ENCODE measurements at regions not wholly inside any gene's neighbourhood (a gene's known extent, or its start where the extent isn't known, plus 50 kb on each side); places are given as distances from the start of the nearest gene placed in this dataset.

GRCh38 chr11:26193694-26194365 lies 138.1 kb upstream of the ANO3 start:
- no peak overlapping the region for H3K27ac Mint-ChIP-seq
- Histone ChIP-seq H3K27ac (ENCODE audit: insufficient read depth, low read length, poor library complexity, severe bottlenecking) (no peak overlapping the region), H3K4me1 (ENCODE audit: control insufficient read depth, insufficient read depth, low read length, poor library complexity, severe bottlenecking) (no peaks in the 10 kb centered on the region), H3K36me3 (ENCODE audit: control insufficient read depth, insufficient read depth, low read length) (no peaks in the 10 kb centered on the region), H3K4me3 (ENCODE audit: low read depth, low read length) (no peak overlapping the region), H3K27me3 (ENCODE audit: control insufficient read depth, insufficient read depth, low read length) (no peaks in the 10 kb centered on the region), H3K9me3 (ENCODE audit: control insufficient read depth in 2 of 2, low read length in 2 of 2) (peaks cover 0 to 4% of the 10 kb centered on the region in 2 experiments)
- H3K4me3 Mint-ChIP-seq = no peak overlapping the region
- no peaks in the 10 kb centered on the region for H3K36me3 Mint-ChIP-seq
- no peaks in the 10 kb centered on the region for H3K4me1 Mint-ChIP-seq
- H3K9me3 Mint-ChIP-seq = peaks cover 3 to 21% (median 8%) of the 10 kb centered on the region in 7 donors
- no peak for DNase-seq
- no peak for ATAC-seq (ENCODE audit: low read depth in 2 of 2)
- H3K27me3 Mint-ChIP-seq = no peaks in the 10 kb centered on the region

- Mint-ChIP-seq H3K27me3 (no peaks in the 10 kb centered on the region), H3K4me3 (no peak overlapping the region), H3K27ac (no peak overlapping the region), H3K36me3 (no peaks in the 10 kb centered on the region), H3K4me1 (no peaks in the 10 kb centered on the region), H3K9me3 (peaks cover 3 to 25% (median 8%) of the 10 kb centered on the region in 7 donors)
- H3K9me3 ChIP-seq (ENCODE audit: control insufficient read depth in 2 of 2, low read length in 2 of 2) = peaks cover 0 to 4% of the 10 kb centered on the region in 2 experiments
- H3K27me3 ChIP-seq (ENCODE audit: control insufficient read depth, insufficient read depth, low read length) = no peaks in the 10 kb centered on the region
- H3K4me3 ChIP-seq (ENCODE audit: low read depth, low read length) = no peak overlapping the region
- no peaks in the 10 kb centered on the region for H3K36me3 ChIP-seq (ENCODE audit: control insufficient read depth, insufficient read depth, low read length)
- ATAC-seq (ENCODE audit: low read depth in 2 of 2) (no peak), DNase-seq (no peak)
- no peaks in the 10 kb centered on the region for H3K4me1 ChIP-seq (ENCODE audit: control insufficient read depth, insufficient read depth, low read length, poor library complexity, severe bottlenecking)
- H3K27ac ChIP-seq (ENCODE audit: insufficient read depth, low read length, poor library complexity, severe bottlenecking) = no peak overlapping the region
Observed at GRCh38 chr11:26194881-26195280, 137.0 kb upstream of the ANO3 start.

DNA sequence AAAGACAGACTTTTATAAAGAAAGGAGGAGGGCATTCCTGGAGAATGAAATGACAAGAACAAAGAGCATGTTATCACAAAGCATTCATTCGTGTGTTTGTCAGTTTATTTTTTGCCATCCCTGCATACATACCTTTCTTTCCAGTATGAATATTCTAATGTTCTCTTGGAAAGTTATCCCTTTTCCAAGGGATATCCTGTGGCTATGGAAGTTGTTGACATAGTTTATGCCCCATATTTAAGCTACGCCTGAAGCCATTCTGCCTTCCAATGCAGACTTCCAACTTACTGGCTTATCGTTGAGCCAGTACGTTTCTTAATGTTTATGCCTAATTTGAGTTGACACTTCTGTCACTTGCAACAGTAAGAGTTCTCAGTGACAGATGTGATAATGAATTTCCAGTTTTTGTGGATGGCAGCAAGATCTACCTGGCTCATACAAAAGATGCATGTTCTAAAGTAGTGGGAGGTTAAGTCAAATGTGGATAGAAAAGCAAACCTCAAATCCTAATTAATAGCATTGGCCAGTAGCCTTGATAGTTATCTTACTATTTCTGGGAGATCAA lies 133.3 kb upstream of the ANO3 start:
- Mint-ChIP-seq H3K36me3 (no peaks in the 10 kb centered on the region), H3K9me3 (peaks cover 2 to 38% (median 4%) of the 10 kb centered on the region in 7 donors), H3K27me3 (no peaks in the 10 kb centered on the region), H3K4me1 (no peaks in the 10 kb centered on the region), H3K4me3 (no peak overlapping the region), H3K27ac (no peak overlapping the region)
- Histone ChIP-seq H3K4me3 (ENCODE audit: low read depth, low read length) (no peak overlapping the region), H3K36me3 (ENCODE audit: control insufficient read depth, insufficient read depth, low read length) (no peaks in the 10 kb centered on the region), H3K4me1 (ENCODE audit: control insufficient read depth, insufficient read depth, low read length, poor library complexity, severe bottlenecking) (no peaks in the 10 kb centered on the region), H3K27ac (ENCODE audit: insufficient read depth, low read length, poor library complexity, severe bottlenecking) (no peak overlapping the region), H3K9me3 (ENCODE audit: control insufficient read depth in 2 of 2, low read length in 2 of 2) (peaks cover 0 to 4% of the 10 kb centered on the region in 2 experiments), H3K27me3 (ENCODE audit: control insufficient read depth, insufficient read depth, low read length) (no peaks in the 10 kb centered on the region)
- no peak for DNase-seq
- no peak for ATAC-seq (ENCODE audit: low read depth in 2 of 2)

GRCh38 chr11:26199331-26200095 lies 132.4 kb upstream of the ANO3 start:
- Mint-ChIP-seq H3K36me3 (no peaks in the 10 kb centered on the region), H3K27me3 (no peaks in the 10 kb centered on the region), H3K9me3 (peaks cover 2 to 33% (median 4%) of the 10 kb centered on the region in 7 donors), H3K4me1 (no peaks in the 10 kb centered on the region), H3K4me3 (no peak overlapping the region), H3K27ac (no peak overlapping the region)
- no peak overlapping the region for H3K27ac ChIP-seq (ENCODE audit: insufficient read depth, low read length, poor library complexity, severe bottlenecking)
- peaks cover 0 to 4% of the 10 kb centered on the region in 2 experiments for H3K9me3 ChIP-seq (ENCODE audit: control insufficient read depth in 2 of 2, low read length in 2 of 2)
- no peaks in the 10 kb centered on the region for H3K36me3 ChIP-seq (ENCODE audit: control insufficient read depth, insufficient read depth, low read length)
- ATAC-seq (ENCODE audit: low read depth in 2 of 2) (no peak), DNase-seq (no peak)
- no peak overlapping the region for H3K4me3 ChIP-seq (ENCODE audit: low read depth, low read length)
- no peaks in the 10 kb centered on the region for H3K4me1 ChIP-seq (ENCODE audit: control insufficient read depth, insufficient read depth, low read length, poor library complexity, severe bottlenecking)
- no peaks in the 10 kb centered on the region for H3K27me3 ChIP-seq (ENCODE audit: control insufficient read depth, insufficient read depth, low read length)

DNA sequence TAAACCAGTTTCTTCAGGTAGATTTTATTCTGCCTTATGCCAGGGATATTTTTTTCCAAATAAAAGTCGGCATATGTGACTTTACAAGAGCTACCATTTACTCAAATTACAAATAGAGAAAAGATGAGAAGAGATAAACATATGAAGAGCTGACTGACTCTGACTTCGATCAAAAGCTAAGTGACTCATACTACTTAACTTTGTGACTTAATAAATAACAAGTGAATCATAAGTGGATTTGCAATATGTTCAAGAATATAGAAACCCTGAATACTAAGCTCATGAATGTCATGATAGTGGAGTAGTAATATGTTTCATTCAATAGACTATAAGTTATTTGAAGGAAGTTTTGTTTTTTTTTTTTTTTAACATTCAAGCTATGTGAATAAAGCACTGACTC lies 130.5 kb upstream of the ANO3 start:
- Mint-ChIP-seq H3K27me3 (no peaks in the 10 kb centered on the region), H3K36me3 (no peaks in the 10 kb centered on the region), H3K4me3 (no peak overlapping the region), H3K4me1 (no peaks in the 10 kb centered on the region), H3K9me3 (peaks cover 3 to 21% (median 3%) of the 10 kb centered on the region in 7 donors), H3K27ac (no peak overlapping the region)
- Histone ChIP-seq H3K9me3 (ENCODE audit: control insufficient read depth in 2 of 2, low read length in 2 of 2) (peaks cover 0 to 4% of the 10 kb centered on the region in 2 experiments), H3K27me3 (ENCODE audit: control insufficient read depth, insufficient read depth, low read length) (no peaks in the 10 kb centered on the region), H3K27ac (ENCODE audit: insufficient read depth, low read length, poor library complexity, severe bottlenecking) (no peak overlapping the region), H3K36me3 (ENCODE audit: control insufficient read depth, insufficient read depth, low read length) (no peaks in the 10 kb centered on the region), H3K4me3 (ENCODE audit: low read depth, low read length) (no peak overlapping the region), H3K4me1 (ENCODE audit: control insufficient read depth, insufficient read depth, low read length, poor library complexity, severe bottlenecking) (no peaks in the 10 kb centered on the region)
- DNase-seq (no peak), ATAC-seq (ENCODE audit: low read depth in 2 of 2) (no peak)

DNA sequence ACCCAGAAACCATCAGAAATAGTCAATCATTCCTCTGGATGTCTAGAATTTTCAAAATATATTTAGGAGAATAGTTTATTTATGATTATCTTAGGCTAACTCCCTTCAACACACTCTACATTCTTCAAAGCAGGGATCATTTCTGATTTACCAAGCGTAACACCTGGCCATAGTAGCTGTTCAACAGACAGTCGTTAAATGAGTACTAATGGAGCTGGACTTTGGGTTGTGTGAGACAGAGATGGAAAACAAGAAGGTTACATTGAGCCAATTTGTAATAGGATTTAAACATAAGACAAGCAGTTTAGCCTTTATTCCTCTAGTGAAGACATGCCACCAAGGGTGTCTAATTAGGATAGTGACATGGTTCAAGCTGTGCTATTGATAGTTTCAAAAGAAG lies 129.2 kb upstream of the ANO3 start:
- H3K27me3 Mint-ChIP-seq = no peaks in the 10 kb centered on the region
- no peak for ATAC-seq (ENCODE audit: low read depth in 2 of 2)

DNA sequence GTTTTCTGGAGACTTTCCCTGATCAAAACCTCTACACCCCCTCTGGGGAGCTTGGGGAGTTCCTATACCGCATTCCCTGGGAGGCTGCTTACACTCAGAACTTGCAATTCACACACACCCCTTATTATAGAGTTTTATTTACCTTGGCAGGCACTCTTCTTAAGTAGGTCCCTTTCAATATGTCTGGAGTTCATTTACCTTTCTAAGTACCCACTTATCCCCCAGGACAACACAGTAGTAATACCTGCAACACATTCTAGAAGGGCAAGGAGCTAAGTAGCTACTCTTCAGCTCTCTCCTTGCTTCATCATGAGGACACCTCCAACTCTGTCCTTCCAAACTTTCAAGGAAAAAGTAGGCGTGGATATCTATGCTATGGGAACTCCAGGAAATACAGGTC lies 127.8 kb upstream of the ANO3 start:
- Mint-ChIP-seq H3K27ac (no peak overlapping the region), H3K4me3 (no peak overlapping the region), H3K4me1 (no peaks in the 10 kb centered on the region), H3K36me3 (no peaks in the 10 kb centered on the region), H3K27me3 (no peaks in the 10 kb centered on the region), H3K9me3 (peaks cover 0 to 21% (median 2%) of the 10 kb centered on the region in 7 donors)
- Histone ChIP-seq H3K9me3 (ENCODE audit: control insufficient read depth in 2 of 2, low read length in 2 of 2) (no peaks in the 10 kb centered on the region), H3K27ac (ENCODE audit: insufficient read depth, low read length, poor library complexity, severe bottlenecking) (no peak overlapping the region), H3K4me3 (ENCODE audit: low read depth, low read length) (no peak overlapping the region), H3K27me3 (ENCODE audit: control insufficient read depth, insufficient read depth, low read length) (no peaks in the 10 kb centered on the region), H3K4me1 (ENCODE audit: control insufficient read depth, insufficient read depth, low read length, poor library complexity, severe bottlenecking) (no peaks in the 10 kb centered on the region), H3K36me3 (ENCODE audit: control insufficient read depth, insufficient read depth, low read length) (no peaks in the 10 kb centered on the region)
- ATAC-seq (ENCODE audit: low read depth in 2 of 2) (no peak), DNase-seq (no peak)

More for the DNA sequence above, 129.2 kb upstream of the ANO3 start:
- no peak overlapping the region for H3K27ac ChIP-seq (ENCODE audit: insufficient read depth, low read length, poor library complexity, severe bottlenecking)
- H3K36me3 ChIP-seq (ENCODE audit: control insufficient read depth, insufficient read depth, low read length) = no peaks in the 10 kb centered on the region
- peaks cover 0 to 2% of the 10 kb centered on the region in 2 experiments for H3K9me3 ChIP-seq (ENCODE audit: control insufficient read depth in 2 of 2, low read length in 2 of 2)
- no peaks in the 10 kb centered on the region for H3K4me1 ChIP-seq (ENCODE audit: control insufficient read depth, insufficient read depth, low read length, poor library complexity, severe bottlenecking)
- Mint-ChIP-seq H3K27ac (no peak overlapping the region), H3K36me3 (no peaks in the 10 kb centered on the region), H3K9me3 (peaks cover under 1 to 21% (median 3%) of the 10 kb centered on the region in 7 donors), H3K4me3 (no peak overlapping the region), H3K4me1 (no peaks in the 10 kb centered on the region)
- DNase-seq = no peak
- H3K4me3 ChIP-seq (ENCODE audit: low read depth, low read length) = no peak overlapping the region
- H3K27me3 ChIP-seq (ENCODE audit: control insufficient read depth, insufficient read depth, low read length) = no peaks in the 10 kb centered on the region

All from CD4-positive, CD25-positive, alpha-beta regulatory T cell (primary cell).